Transverse colon (tissue), 4 donors: ENCODE measurements at regions not wholly inside any gene's neighbourhood (a gene's known extent, or its start where the extent isn't known, plus 50 kb on each side); places are given as distances from the start of the nearest gene placed in this dataset.

Source experiments
- DNase-seq: peaks from one replicate; pipeline ENCODE4 v3.0.0-alpha.2; 2019
- H3K27ac ChIP-seq, 4 donors: fragments of 200-600 bp; sonication (generic); 2 replicates each; pipeline ENCODE4 v1.5.1; 2016 to 2018; ENCODE audit warnings: inconsistent platforms in 4 of 4
- H3K27me3 ChIP-seq: fragments of 200-600 bp; sonication (generic); 2 replicates; pipeline ENCODE4 v1.5.1; 2017; ENCODE audit warnings: inconsistent platforms
- H3K36me3 ChIP-seq, 4 donors: fragments of 200-600 bp; sonication (generic); 2 replicates each; pipeline ENCODE4 v1.5.1; 2017 to 2019; ENCODE audit warnings: inconsistent platforms in 4 of 4
- H3K4me1 ChIP-seq, 4 donors: fragments of 200-600 bp; sonication (generic); 2 replicates each; pipeline ENCODE4 v1.5.1; 2017 to 2020; ENCODE audit warnings: inconsistent platforms in 4 of 4
- H3K4me3 ChIP-seq, 4 donors: fragments of 200-600 bp; sonication (generic); 1 replicate in 1 of 4; 2 replicates in 3 of 4; pipeline versions ENCODE4 v1.5.1 to v1.6.1; 2017 to 2019; ENCODE audit warnings: inconsistent platforms in 4 of 4
- H3K9me3 ChIP-seq, 2 donors: fragments of 200-600 bp; sonication (generic); 2 replicates each; pipeline ENCODE4 v1.5.1; 2017 to 2019; ENCODE audit warnings: inconsistent platforms in 2 of 2
- EP300 ChIP-seq: sonication (generic); formaldehyde crosslinking; IDR thresholded peaks from one replicate; pipeline ENCODE4 v1.6.1; 2017; ENCODE audit warnings: antibody characterized with exemption, low read depth
- POLR2A ChIP-seq: fragments of 450-650 bp; IDR thresholded peaks from one replicate; pipeline ENCODE4 v1.6.1; 2016; ENCODE audit warnings: antibody characterized with exemption, mild to moderate bottlenecking, moderate library complexity
- POLR2AphosphoS5 ChIP-seq, 3 donors: sonication (generic); formaldehyde crosslinking; IDR thresholded peaks; one replicate each; pipeline ENCODE4 v1.6.1; 2016; ENCODE audit warnings: antibody characterized with exemption in 3 of 3
- WGBS, 2 donors: methylation state at CpG; one replicate each; pipeline ENCODE4 v1.1.5; 2018; ENCODE audit warnings: low coverage in 1 of 2; 5-methylcytosine and 5-hydroxymethylcytosine counted together
- in situ Hi-C, 4 donors: fragments of 200-750 bp; cut with MboI; loops; one replicate each; pipeline versions ENCODE4 v1.15.0 to v1.15.1; 2017; ENCODE audit warnings: low sequenced_read_pairs in 3 of 4, low pct_ligation_motif_present in 1 of 4, low pct_unique_long_range_greater_than_20kb in 1 of 4
- intact Hi-C: fragments of 100-400 bp; cut with DNase I; formaldehyde crosslinking; loops from one replicate; pipeline ENCODE4 v1.15.1; 2023; ENCODE audit warnings: low total_unique reads
- TF ChIP-seq, protein P1 (sequence below), 5 experiments: fragments of 200-600 bp in 3 of 5; fragments of 450-650 bp in 2 of 5; sonication (generic) in 3 of 5; IDR thresholded peaks; 1 replicate in 2 of 5; 2 replicates in 3 of 5; pipeline ENCODE4 v1.5.1; 2016 to 2017; ENCODE audit warnings: antibody characterized with exemption in 5 of 5, inconsistent platforms in 3 of 5, mild to moderate bottlenecking in 2 of 5, moderate library complexity in 1 of 5

DNA sequence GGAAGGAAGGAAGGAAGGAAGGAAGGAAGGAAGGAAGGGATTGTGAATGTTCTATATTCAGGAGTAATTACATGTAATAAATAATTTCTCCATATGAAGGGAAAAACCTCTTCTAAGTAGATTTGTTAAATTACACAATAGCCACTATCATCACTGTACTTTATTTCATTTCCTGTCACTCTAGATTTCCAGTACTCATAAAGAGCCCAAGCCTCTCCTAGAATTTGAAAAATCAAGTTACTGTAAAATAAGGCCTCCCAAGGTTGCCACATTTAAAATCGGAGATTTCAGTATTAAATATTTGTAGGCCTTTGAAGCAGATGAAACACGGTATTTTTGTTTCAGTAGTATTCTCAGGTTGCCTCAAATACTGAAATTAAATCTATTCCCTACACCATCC, 499.0 kb downstream of the CDH10 start:
- no peak for DNase-seq
- 84 to 89% methylated on average over 2 of the region's 2 CpGs for WGBS, 2 donors
- Histone ChIP-seq H3K27ac (no peak overlapping the region), H3K9me3 (no peaks in the 10 kb centered on the region), H3K27me3 (no peaks in the 10 kb centered on the region), H3K4me3 (no peak overlapping the region), H3K4me1 (no peaks in the 10 kb centered on the region), H3K36me3 (no peaks in the 10 kb centered on the region)
- intact Hi-C loops: no loop called here
- TF ChIP-seq EP300: no peak
- in situ Hi-C loops: no loop called here

- Histone ChIP-seq H3K27me3 (no peaks in the 10 kb centered on the region), H3K4me3 (no peak overlapping the region), H3K9me3 (no peaks in the 10 kb centered on the region), H3K4me1 (no peaks in the 10 kb centered on the region), H3K27ac (no peak overlapping the region), H3K36me3 (no peaks in the 10 kb centered on the region)
- DNase-seq: no peak
- intact Hi-C loops: no loop called here
- TF ChIP-seq POLR2A (no peak), EP300 (no peak), POLR2AphosphoS5 (IDR thresholded peaks at IDR 0.05) (no peak)
- TF ChIP-seq, protein P1, sequence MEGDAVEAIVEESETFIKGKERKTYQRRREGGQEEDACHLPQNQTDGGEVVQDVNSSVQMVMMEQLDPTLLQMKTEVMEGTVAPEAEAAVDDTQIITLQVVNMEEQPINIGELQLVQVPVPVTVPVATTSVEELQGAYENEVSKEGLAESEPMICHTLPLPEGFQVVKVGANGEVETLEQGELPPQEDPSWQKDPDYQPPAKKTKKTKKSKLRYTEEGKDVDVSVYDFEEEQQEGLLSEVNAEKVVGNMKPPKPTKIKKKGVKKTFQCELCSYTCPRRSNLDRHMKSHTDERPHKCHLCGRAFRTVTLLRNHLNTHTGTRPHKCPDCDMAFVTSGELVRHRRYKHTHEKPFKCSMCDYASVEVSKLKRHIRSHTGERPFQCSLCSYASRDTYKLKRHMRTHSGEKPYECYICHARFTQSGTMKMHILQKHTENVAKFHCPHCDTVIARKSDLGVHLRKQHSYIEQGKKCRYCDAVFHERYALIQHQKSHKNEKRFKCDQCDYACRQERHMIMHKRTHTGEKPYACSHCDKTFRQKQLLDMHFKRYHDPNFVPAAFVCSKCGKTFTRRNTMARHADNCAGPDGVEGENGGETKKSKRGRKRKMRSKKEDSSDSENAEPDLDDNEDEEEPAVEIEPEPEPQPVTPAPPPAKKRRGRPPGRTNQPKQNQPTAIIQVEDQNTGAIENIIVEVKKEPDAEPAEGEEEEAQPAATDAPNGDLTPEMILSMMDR (IDR thresholded peaks at IDR 0.05): no peak
- in situ Hi-C loops: no loop called here
- 73 to 83% methylated on average over 2 of the region's 2 CpGs for WGBS, 2 donors
These were observed 483.2 kb downstream of the CDH10 start for GRCh38 chr5:24161559-24161958.

DNA sequence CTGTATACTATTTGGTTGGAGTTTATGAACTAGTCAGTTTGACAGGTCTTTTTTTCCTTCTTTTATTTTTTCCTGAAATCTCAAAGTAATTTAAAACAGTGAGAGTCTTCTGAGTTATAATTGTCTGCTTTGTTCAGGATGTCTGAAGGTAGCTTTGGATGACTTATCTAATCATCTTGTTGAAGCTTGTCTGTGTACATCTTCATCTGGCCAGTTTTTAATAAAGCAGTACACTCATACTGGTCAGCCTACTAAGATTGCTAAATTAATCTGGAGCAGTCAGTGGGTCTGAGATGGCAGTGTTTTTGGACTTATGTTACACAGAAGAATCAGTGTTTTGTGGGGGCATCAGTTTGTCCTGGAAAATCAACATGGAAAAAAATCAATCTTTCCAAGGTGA, 482.4 kb downstream of the CDH10 start:
- TF ChIP-seq EP300 (no peak), POLR2AphosphoS5 (IDR thresholded peaks at IDR 0.05) (no peak), POLR2A (no peak)
- TF ChIP-seq, protein P1 (IDR thresholded peaks at IDR 0.05): no peak
- no peaks in the 10 kb centered on the region for H3K4me1 ChIP-seq
- no peak for DNase-seq
- intact Hi-C loops: no loop called here
- no peaks in the 10 kb centered on the region for H3K9me3 ChIP-seq
- no peaks in the 10 kb centered on the region for H3K36me3 ChIP-seq
- no peak overlapping the region for H3K27ac ChIP-seq
- H3K4me3 ChIP-seq: no peak overlapping the region
- in situ Hi-C loops: no loop called here
- H3K27me3 ChIP-seq: no peaks in the 10 kb centered on the region

DNA sequence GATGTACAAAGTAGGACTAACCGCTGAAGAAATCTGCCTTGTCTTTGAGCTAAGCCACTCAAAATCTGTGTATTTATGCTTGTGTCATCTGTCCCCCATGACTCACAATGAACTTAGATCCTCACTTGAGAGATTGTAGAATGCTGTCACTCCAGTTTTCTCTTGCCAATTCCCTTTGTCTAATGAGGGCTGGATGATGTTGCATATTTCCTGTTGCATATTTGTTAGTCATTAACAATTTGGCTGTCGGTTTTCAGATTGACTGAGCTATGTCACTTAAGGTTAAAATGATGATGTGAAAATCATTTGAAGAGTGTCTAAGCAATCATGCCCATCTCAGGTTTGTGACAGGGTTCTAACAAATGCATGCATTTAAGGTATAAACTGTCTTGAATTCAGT, 481.7 kb downstream of the CDH10 start:
- 85 to 86% methylated on average over 1 to 2 of the region's 2 CpGs for WGBS, 2 donors
- H3K36me3 ChIP-seq: no peaks in the 10 kb centered on the region
- no peak overlapping the region for H3K4me3 ChIP-seq
- H3K9me3 ChIP-seq: no peaks in the 10 kb centered on the region
- TF ChIP-seq, protein P1 (IDR thresholded peaks at IDR 0.05): no peak
- no peak for TF ChIP-seq EP300
- no peak for TF ChIP-seq POLR2AphosphoS5 (IDR thresholded peaks at IDR 0.05)
- TF ChIP-seq POLR2A: no peak
- no peaks in the 10 kb centered on the region for H3K4me1 ChIP-seq
- DNase-seq: no peak
- in situ Hi-C loops: no loop called here
- H3K27me3 ChIP-seq: no peaks in the 10 kb centered on the region
- no peak overlapping the region for H3K27ac ChIP-seq
- intact Hi-C loops: no loop called here

- intact Hi-C loops: no loop called here
- in situ Hi-C loops: no loop called here
- Histone ChIP-seq H3K36me3 (no peaks in the 10 kb centered on the region), H3K4me1 (no peaks in the 10 kb centered on the region), H3K27me3 (no peaks in the 10 kb centered on the region), H3K9me3 (no peaks in the 10 kb centered on the region), H3K4me3 (no peak overlapping the region), H3K27ac (no peak overlapping the region)
- no peak for DNase-seq
- TF ChIP-seq POLR2A (no peak), EP300 (no peak), POLR2AphosphoS5 (IDR thresholded peaks at IDR 0.05) (no peak)
- TF ChIP-seq, protein P1 (IDR thresholded peaks at IDR 0.05): no peak
These were observed 477.0 kb downstream of the CDH10 start for GRCh38 chr5:24167806-24168205.
